HG02571 (cell line): ENCODE measurements at regions not wholly inside any gene's neighbourhood (a gene's known extent, or its start where the extent isn't known, plus 50 kb on each side); places are given as distances from the start of the nearest gene placed in this dataset.

Experiments used
- ATAC-seq: cut with Tn5 transposase; IDR thresholded peaks from one replicate; pipeline ENCODE4 v1.9.1; 2021; ENCODE audit warnings: mild to moderate bottlenecking, moderate library complexity; ENCODE audit not compliant: unreplicated experiment

GRCh38 chr13:74973935-74974879 is 507.8 kb downstream of the TBC1D4 start:
- no peak for ATAC-seq

- no peak for ATAC-seq
These were observed 512.5 kb downstream of the TBC1D4 start for GRCh38 chr13:74969419-74969818.

- ATAC-seq: no peak
These were observed 515.0 kb downstream of the TBC1D4 start for GRCh38 chr13:74966814-74967424.

- ATAC-seq: no peak
These were observed 515.7 kb downstream of the TBC1D4 start for GRCh38 chr13:74966275-74966674.

- ATAC-seq: no peak
These were observed 536.3 kb downstream of the TBC1D4 start for GRCh38 chr13:74945637-74946036.

GRCh38 chr13:74931698-74932433 is 550.1 kb downstream of the TBC1D4 start:
- ATAC-seq: no peak

- ATAC-seq: no peak
These were observed 551.4 kb downstream of the TBC1D4 start for GRCh38 chr13:74930402-74931165.

GRCh38 chr13:74929436-74929835 is 552.5 kb downstream of the TBC1D4 start:
- ATAC-seq: no peak

GRCh38 chr13:74927823-74928222 is 554.1 kb downstream of the TBC1D4 start:
- ATAC-seq: no peak

- ATAC-seq: no peak
These were observed 559.0 kb downstream of the TBC1D4 start for GRCh38 chr13:74922963-74923362.

- ATAC-seq: no peak
These were observed 560.6 kb downstream of the TBC1D4 start for GRCh38 chr13:74921326-74921725.

- no peak for ATAC-seq
These were observed 561.0 kb downstream of the TBC1D4 start for GRCh38 chr13:74920920-74921319.

- ATAC-seq: no peak
These were observed 561.6 kb downstream of the TBC1D4 start for GRCh38 chr13:74920361-74920760.

GRCh38 chr13:74919914-74920313 is 562.1 kb downstream of the TBC1D4 start:
- ATAC-seq: no peak

GRCh38 chr13:74912898-74913297 is 569.1 kb downstream of the TBC1D4 start:
- no peak for ATAC-seq

- no peak for ATAC-seq
These were observed 571.6 kb downstream of the TBC1D4 start for GRCh38 chr13:74910415-74910814.

- no peak for ATAC-seq
These were observed 574.2 kb downstream of the TBC1D4 start for GRCh38 chr13:74907788-74908187.

- no peak for ATAC-seq
These were observed 577.4 kb downstream of the TBC1D4 start for GRCh38 chr13:74904556-74904955.

- no peak for ATAC-seq
These were observed 586.8 kb downstream of the TBC1D4 start for GRCh38 chr13:74895042-74895796.

GRCh38 chr13:74892096-74892495 is 589.9 kb downstream of the TBC1D4 start:
- no peak for ATAC-seq
